ENCODE measurements at regions not wholly inside any gene's neighbourhood (a gene's known extent, or its start where the extent isn't known, plus 50 kb on each side); places are given as distances from the start of the nearest gene placed in this dataset.

DNA sequence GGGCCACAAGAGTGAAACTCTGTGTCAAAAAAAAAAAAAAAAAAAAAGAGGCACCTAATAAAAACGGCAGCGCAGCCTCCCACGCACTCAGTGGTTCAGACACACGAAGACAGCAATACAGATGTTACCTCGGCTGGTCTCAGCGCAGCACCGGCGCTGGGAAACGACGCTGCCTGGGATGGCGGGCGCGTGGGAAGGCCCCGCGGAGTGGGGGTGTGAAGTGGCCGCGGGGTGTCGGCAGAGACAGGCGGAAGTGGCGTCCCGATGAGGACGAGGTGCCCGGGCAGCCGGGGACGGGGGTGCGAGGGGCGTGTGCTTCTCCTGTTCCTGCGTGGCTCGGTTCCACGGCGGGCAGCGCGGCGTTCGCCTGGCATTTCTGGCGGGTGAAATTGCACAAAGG lies 179.4 kb downstream of the BANP start:
- ChIA-PET POLR2A (no interaction called here), CTCF (no interaction called here)
- TF ChIP-seq, protein P1, sequence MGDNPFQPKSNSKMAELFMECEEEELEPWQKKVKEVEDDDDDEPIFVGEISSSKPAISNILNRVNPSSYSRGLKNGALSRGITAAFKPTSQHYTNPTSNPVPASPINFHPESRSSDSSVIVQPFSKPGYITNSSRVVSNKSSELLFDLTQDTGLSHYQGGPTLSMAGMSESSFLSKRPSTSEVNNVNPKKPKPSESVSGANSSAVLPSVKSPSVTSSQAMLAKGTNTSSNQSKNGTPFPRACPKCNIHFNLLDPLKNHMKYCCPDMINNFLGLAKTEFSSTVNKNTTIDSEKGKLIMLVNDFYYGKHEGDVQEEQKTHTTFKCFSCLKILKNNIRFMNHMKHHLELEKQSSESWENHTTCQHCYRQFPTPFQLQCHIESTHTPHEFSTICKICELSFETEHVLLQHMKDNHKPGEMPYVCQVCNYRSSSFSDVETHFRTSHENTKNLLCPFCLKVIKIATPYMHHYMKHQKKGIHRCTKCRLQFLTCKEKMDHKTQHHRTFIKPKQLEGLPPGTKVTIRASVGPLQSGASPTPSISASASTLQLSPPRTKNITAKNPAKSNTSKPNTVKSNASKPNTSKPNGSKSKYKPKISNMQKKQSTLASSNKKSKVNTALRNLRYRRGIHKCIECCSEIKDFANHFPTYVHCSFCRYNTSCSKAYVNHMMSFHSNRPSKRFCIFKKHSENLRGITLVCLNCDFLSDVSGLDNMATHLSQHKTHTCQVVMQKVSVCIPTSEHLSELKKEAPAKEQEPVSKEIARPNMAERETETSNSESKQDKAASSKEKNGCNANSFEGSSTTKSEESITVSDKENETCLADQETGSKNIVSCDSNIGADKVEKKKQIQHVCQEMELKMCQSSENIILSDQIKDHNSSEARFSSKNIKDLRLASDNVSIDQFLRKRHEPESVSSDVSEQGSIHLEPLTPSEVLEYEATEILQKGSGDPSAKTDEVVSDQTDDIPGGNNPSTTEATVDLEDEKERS (tag by site-specific recombination; IDR thresholded peaks at IDR 0.05): no peak
- TF ChIP-seq GLIS1 (tag by site-specific recombination; IDR thresholded peaks at IDR 0.05) (no peak), ZNF404 (tag by site-specific recombination; IDR thresholded peaks at IDR 0.05) (no peak), ZNF488 (tag by site-specific recombination; IDR thresholded peaks at IDR 0.05) (no peak), ZNF843 (tag by site-specific recombination; IDR thresholded peaks at IDR 0.05) (no peak), OSR2 (tag by site-specific recombination; IDR thresholded peaks at IDR 0.05) (no peak), REST (tag by site-specific recombination; IDR thresholded peaks at IDR 0.05) (no peak), ZNF501 (tag by site-specific recombination; IDR thresholded peaks at IDR 0.05) (no peak), MEIS1 (CRISPR knock-in tag; IDR thresholded peaks at IDR 0.05; ENCODE audit: borderline replicate concordance) (no peak), ZNF324 (tag by site-specific recombination; IDR thresholded peaks at IDR 0.05) (no peak), ZNF24 (tag by site-specific recombination; IDR thresholded peaks at IDR 0.05) (no peak), ZNF366 (tag by site-specific recombination; conservative IDR thresholded peaks at IDR 0.05) (no peak)
- TF ChIP-seq, protein P2, sequence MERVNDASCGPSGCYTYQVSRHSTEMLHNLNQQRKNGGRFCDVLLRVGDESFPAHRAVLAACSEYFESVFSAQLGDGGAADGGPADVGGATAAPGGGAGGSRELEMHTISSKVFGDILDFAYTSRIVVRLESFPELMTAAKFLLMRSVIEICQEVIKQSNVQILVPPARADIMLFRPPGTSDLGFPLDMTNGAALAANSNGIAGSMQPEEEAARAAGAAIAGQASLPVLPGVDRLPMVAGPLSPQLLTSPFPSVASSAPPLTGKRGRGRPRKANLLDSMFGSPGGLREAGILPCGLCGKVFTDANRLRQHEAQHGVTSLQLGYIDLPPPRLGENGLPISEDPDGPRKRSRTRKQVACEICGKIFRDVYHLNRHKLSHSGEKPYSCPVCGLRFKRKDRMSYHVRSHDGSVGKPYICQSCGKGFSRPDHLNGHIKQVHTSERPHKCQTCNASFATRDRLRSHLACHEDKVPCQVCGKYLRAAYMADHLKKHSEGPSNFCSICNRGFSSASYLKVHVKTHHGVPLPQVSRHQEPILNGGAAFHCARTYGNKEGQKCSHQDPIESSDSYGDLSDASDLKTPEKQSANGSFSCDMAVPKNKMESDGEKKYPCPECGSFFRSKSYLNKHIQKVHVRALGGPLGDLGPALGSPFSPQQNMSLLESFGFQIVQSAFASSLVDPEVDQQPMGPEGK (tag by site-specific recombination; IDR thresholded peaks at IDR 0.05): no peak
- no peak overlapping the region for H3K27ac ChIP-seq (ENCODE audit: extremely low read depth, low read depth, low read length)
- H3K9me3 ChIP-seq (ENCODE audit: control insufficient read depth, insufficient read depth, low read depth, low read length): no peaks in the 10 kb centered on the region
- no peaks in the 10 kb centered on the region for H3K36me3 ChIP-seq (ENCODE audit: control insufficient read depth in 2 of 2, insufficient read depth in 1 of 2, low read length in 2 of 2)
- H3K4me1 ChIP-seq (ENCODE audit: control insufficient read depth, insufficient read depth, low read length): no peaks in the 10 kb centered on the region
- H3K4me3 ChIP-seq (ENCODE audit: low read depth, low read length): no peak overlapping the region

GRCh38 chr16:88131256-88131655 lies 180.0 kb downstream of the BANP start:
- Histone ChIP-seq H3K27ac (ENCODE audit: extremely low read depth, low read depth, low read length) (no peak overlapping the region), H3K36me3 (ENCODE audit: control insufficient read depth in 2 of 2, insufficient read depth in 1 of 2, low read length in 2 of 2) (no peaks in the 10 kb centered on the region), H3K4me1 (ENCODE audit: control insufficient read depth, insufficient read depth, low read length) (no peaks in the 10 kb centered on the region), H3K4me3 (ENCODE audit: low read depth, low read length) (no peak overlapping the region), H3K9me3 (ENCODE audit: control insufficient read depth, insufficient read depth, low read depth, low read length) (no peaks in the 10 kb centered on the region)
- ChIA-PET CTCF (no interaction called here), POLR2A (no interaction called here)
- TF ChIP-seq RBAK (tag by site-specific recombination; IDR thresholded peaks at IDR 0.05) (no peak), ZNF514 (tag by site-specific recombination; IDR thresholded peaks at IDR 0.05) (no peak), ZSCAN23 (tag by site-specific recombination; IDR thresholded peaks at IDR 0.05) (no peak), ZNF157 (tag by site-specific recombination; IDR thresholded peaks at IDR 0.05) (no peak), ZBTB8A (tag by site-specific recombination; IDR thresholded peaks at IDR 0.05) (no peak), SP7 (tag by site-specific recombination; IDR thresholded peaks at IDR 0.05) (no peak), ZBTB44 (tag by site-specific recombination; IDR thresholded peaks at IDR 0.05) (no peak), KLF1 (tag by site-specific recombination; IDR thresholded peaks at IDR 0.05) (no peak), ZNF48 (tag by site-specific recombination; IDR thresholded peaks at IDR 0.05) (no peak)
- TF ChIP-seq, protein P3, sequence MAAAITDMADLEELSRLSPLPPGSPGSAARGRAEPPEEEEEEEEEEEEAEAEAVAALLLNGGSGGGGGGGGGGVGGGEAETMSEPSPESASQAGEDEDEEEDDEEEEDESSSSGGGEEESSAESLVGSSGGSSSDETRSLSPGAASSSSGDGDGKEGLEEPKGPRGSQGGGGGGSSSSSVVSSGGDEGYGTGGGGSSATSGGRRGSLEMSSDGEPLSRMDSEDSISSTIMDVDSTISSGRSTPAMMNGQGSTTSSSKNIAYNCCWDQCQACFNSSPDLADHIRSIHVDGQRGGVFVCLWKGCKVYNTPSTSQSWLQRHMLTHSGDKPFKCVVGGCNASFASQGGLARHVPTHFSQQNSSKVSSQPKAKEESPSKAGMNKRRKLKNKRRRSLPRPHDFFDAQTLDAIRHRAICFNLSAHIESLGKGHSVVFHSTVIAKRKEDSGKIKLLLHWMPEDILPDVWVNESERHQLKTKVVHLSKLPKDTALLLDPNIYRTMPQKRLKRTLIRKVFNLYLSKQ (tag by site-specific recombination; IDR thresholded peaks at IDR 0.05; ENCODE audit: borderline replicate concordance): no peak
